K562 (cell line): ENCODE measurements at regions not wholly inside any gene's neighbourhood (a gene's known extent, or its start where the extent isn't known, plus 50 kb on each side); places are given as distances from the start of the nearest gene placed in this dataset.
"Not testable (repeated sequence)": the region's sequence is repeated elsewhere in the genome, so short reads cannot be mapped to it uniquely, and the experiment has no call there.

ENCODE experiments used
- ATAC-seq: fragments of 200-7000 bp; cut with Tn5 transposase; 3 replicates; pipeline ENCODE4 v1.9.1; 2020; ENCODE audit warnings: moderate library complexity
- BruUV-seq: library from RNA; stranded (reverse); fragments of 400-500 nt; replicated peaks from 2 replicates; lab custom pipeline; 2021; lab: Mats Ljungman, UMichigan
- CTCF ChIA-PET: fragments of 300-600 bp; formaldehyde crosslinking; extraction: SDS; loops from one replicate; lab custom pipeline; 2021; ENCODE audit warnings: low intra/inter-chr PET ratio; lab: Yijun Ruan, JAX
- POLR2A ChIA-PET: fragments of 300-600, 350-650 bp; sonication (Branson Sonifier 250); formaldehyde crosslinking; extraction: SDS; loops from one replicate; lab custom pipeline; 2021; ENCODE audit warnings: antibody characterized with exemption, inconsistent platforms; lab: Yijun Ruan, JAX
- DNase-seq, 4 experiments: peaks; one replicate each; pipeline versions ENCODE4 v3.0.0 to v3.0.0-alpha.2; 2011 to 2018; ENCODE audit warnings: low spot score in 3 of 4, mixed read lengths in 3 of 4; ENCODE audit errors: extremely low read depth in 1 of 4
- FAIRE-seq: peaks from 2 replicates; lab custom pipeline; 2011; peaks lifted over from hg19 to GRCh38; lab: Jason Lieb, UNC
- H2AFZ ChIP-seq: 2 replicates; pipeline ENCODE4 v1.6.0; 2011; ENCODE audit warnings: low read depth, low read length, control low read depth, inconsistent platforms
- H3K27ac ChIP-seq: fragments of 200-600 bp; 3 replicates; pipeline ENCODE4 v1.8.0; 2011; ENCODE audit warnings: low read depth, mild to moderate bottlenecking, control low read depth, inconsistent platforms, low read length, moderate library complexity, mixed read lengths; ENCODE audit errors: extremely low read depth
- H3K27me3 ChIP-seq, 2 experiments: fragments of 300-600 bp in 1 of 2; 2 replicates in 1 of 2; 3 replicates in 1 of 2; pipeline versions ENCODE4 v1.6.0 to v1.8.0; 2011; ENCODE audit warnings: inconsistent platforms in 2 of 2, low read length in 2 of 2, mild to moderate bottlenecking in 1 of 2, mixed read lengths in 1 of 2, moderate library complexity in 1 of 2; ENCODE audit not compliant: control insufficient read depth in 2 of 2, insufficient read depth in 2 of 2
- H3K36me3 ChIP-seq: fragments of 300-600 bp; 3 replicates; pipeline ENCODE4 v1.8.0; 2011; ENCODE audit warnings: mild to moderate bottlenecking, low read length, inconsistent platforms; ENCODE audit not compliant: control insufficient read depth, insufficient read depth
- H3K4me1 ChIP-seq, 2 experiments: fragments of 200-600 bp in 1 of 2; replicated peaks in 1 of 2; 2 replicates in 1 of 2; 3 replicates in 1 of 2; pipeline versions ENCODE4 v1.5.1 to v1.8.0; 2011; ENCODE audit warnings: inconsistent platforms in 2 of 2, low read length in 2 of 2, mild to moderate bottlenecking in 1 of 2, mixed read lengths in 1 of 2, moderate library complexity in 1 of 2; ENCODE audit not compliant: control insufficient read depth in 2 of 2, insufficient read depth in 2 of 2
- H3K4me2 ChIP-seq: 2 replicates; pipeline ENCODE4 v1.6.1; 2011; ENCODE audit warnings: low read length, control low read depth, inconsistent platforms, mixed read lengths; ENCODE audit not compliant: insufficient read depth
- H3K4me3 ChIP-seq: fragments of 200-600 bp; sonication (generic), shearing (Covaris generic); 2 replicates; pipeline ENCODE4 v1.5.1; 2016; ENCODE audit warnings: control low read depth, inconsistent platforms
- H3K79me2 ChIP-seq: fragments of 200-600 bp; 3 replicates; pipeline ENCODE4 v1.8.0; 2011; ENCODE audit warnings: low read length, inconsistent platforms; ENCODE audit not compliant: control insufficient read depth, insufficient read depth
- H3K9ac ChIP-seq, 2 experiments: 2 replicates each; pipeline versions ENCODE4 v1.6.0 to v1.6.1; 2011; ENCODE audit warnings: low read depth in 2 of 2, low read length in 2 of 2, control low read depth in 1 of 2, inconsistent platforms in 1 of 2, mild to moderate bottlenecking in 1 of 2, mixed read lengths in 1 of 2; ENCODE audit not compliant: insufficient read depth in 1 of 2
- H3K9me1 ChIP-seq: one replicate; pipeline ENCODE4 v1.6.0; 2011; ENCODE audit warnings: inconsistent platforms, mild to moderate bottlenecking, low read length, moderate library complexity; ENCODE audit not compliant: control insufficient read depth, insufficient read depth
- H3K9me3 ChIP-seq: replicated peaks from 2 replicates; pipeline ENCODE4 v1.5.1; 2011; ENCODE audit warnings: low read depth, low read length, inconsistent platforms; ENCODE audit not compliant: control insufficient read depth, insufficient read depth
- H4K20me1 ChIP-seq: replicated peaks from 2 replicates; pipeline ENCODE4 v1.6.1; 2011; ENCODE audit warnings: low read length, inconsistent platforms, mixed read lengths; ENCODE audit not compliant: control insufficient read depth, insufficient read depth
- ATF3 ChIP-seq, 2 experiments: fragments of 450-650 bp in 1 of 2; sonication (generic) in 1 of 2; formaldehyde crosslinking in 1 of 2; IDR thresholded peaks in 1 of 2; conservative IDR thresholded peaks in 1 of 2; 2 replicates each; pipeline versions ENCODE4 v1.6.1 to v1.8.1; 2016 to 2023; ENCODE audit warnings: mild to moderate bottlenecking in 2 of 2, moderate library complexity in 2 of 2, inconsistent platforms in 1 of 2, missing genetic modification reagents in 1 of 2
- CEBPB ChIP-seq: fragments of 450-650 bp; IDR thresholded peaks from 2 replicates; pipeline ENCODE4 v1.6.1; 2016; ENCODE audit warnings: missing genetic modification characterization, missing compliant biosample characterization
- CEBPG ChIP-seq, 3 experiments: fragments of 200-800 bp in 1 of 3; sonication (Bioruptor generic) in 1 of 3; sonication (generic) in 1 of 3; formaldehyde crosslinking in 1 of 3; IDR thresholded peaks in 2 of 3; conservative IDR thresholded peaks in 1 of 3; 2 replicates each; pipeline versions ENCODE4 v1.6.1 to v1.8.0; 2016 to 2022; ENCODE audit warnings: missing compliant biosample characterization in 2 of 3, missing genetic modification characterization in 2 of 3, mild to moderate bottlenecking in 1 of 3, missing genetic modification reagents in 1 of 3
- FOXK1 ChIP-seq: sonication (generic); formaldehyde crosslinking; IDR thresholded peaks from 2 replicates; pipeline ENCODE4 v1.8.0; 2022; ENCODE audit warnings: missing genetic modification reagents, mild to moderate bottlenecking, borderline replicate concordance
- FOXP1 ChIP-seq: sonication (generic); formaldehyde crosslinking; IDR thresholded peaks from 2 replicates; pipeline ENCODE4 v1.8.0; 2022; ENCODE audit warnings: mild to moderate bottlenecking, missing genetic modification reagents
- HNRNPH1 ChIP-seq: fragments of 200-400 bp; formaldehyde crosslinking; optimal IDR thresholded peaks from 2 replicates; pipeline ENCODE3; 2017; ENCODE audit warnings: low read depth, mild to moderate bottlenecking, low read length, moderate library complexity
- NFYB ChIP-seq: IDR thresholded peaks from 2 replicates; pipeline ENCODE4 v1.6.1; 2011; ENCODE audit warnings: mild to moderate bottlenecking, moderate library complexity; ENCODE audit not compliant: insufficient read length; ENCODE audit errors: extremely low read depth
- PHF8 ChIP-seq: fragments of 200-600 bp; sonication (generic); IDR thresholded peaks from 2 replicates; pipeline ENCODE4 v1.6.1; 2012; ENCODE audit warnings: mixed run types, mild to moderate bottlenecking, inconsistent platforms, low read length, moderate library complexity, borderline replicate concordance
- SMARCB1 ChIP-seq: IDR thresholded peaks from 2 replicates; pipeline ENCODE4 v1.6.1; 2011; ENCODE audit warnings: improper control_type of control experiment, low read depth; ENCODE audit not compliant: insufficient read length
- ZEB2 ChIP-seq: fragments of 450-650 bp; IDR thresholded peaks from 2 replicates; pipeline ENCODE4 v1.6.1; 2016
- ZKSCAN3 ChIP-seq: fragments of 250-450 bp; sonication (Bioruptor Pico); IDR thresholded peaks from 2 replicates; pipeline ENCODE4 v1.4.0; 2020
- ZNF124 ChIP-seq: sonication (generic); formaldehyde crosslinking; IDR thresholded peaks from 2 replicates; pipeline ENCODE4 v1.8.1; 2022; ENCODE audit warnings: missing genetic modification reagents
- ZNF79 ChIP-seq: fragments of 250-450 bp; sonication (Bioruptor Pico); IDR thresholded peaks from 2 replicates; pipeline ENCODE4 v1.4.0; 2020; ENCODE audit warnings: low read depth, mild to moderate bottlenecking, moderate library complexity
- WGBS: fragments of 100-300 bp; shearing (Covaris generic); methylation state at CpG from one replicate; pipeline ENCODE4 v1.1.6; 2016; ENCODE audit warnings: low coverage, mixed read lengths; ENCODE audit not compliant: insufficient coverage; ENCODE audit errors: missing lambda C conversion rate; 5-methylcytosine and 5-hydroxymethylcytosine counted together
- in situ Hi-C: fragments of 300-500 bp; cut with MboI; formaldehyde crosslinking; loops from 4 replicates; pipeline ENCODE4 v1.15.0; 2018; ENCODE audit warnings: inconsistent platforms, mixed read lengths
- intact Hi-C: fragments of 100-400 bp; cut with micrococcal nuclease; formaldehyde crosslinking; loops from 2 replicates; pipeline ENCODE4 v1.14.2; 2022
- TF ChIP-seq, protein P1 (sequence below): sonication (generic); formaldehyde crosslinking; IDR thresholded peaks from 2 replicates; pipeline ENCODE4 v1.9.0; 2022; ENCODE audit warnings: mild to moderate bottlenecking, missing genetic modification reagents
- TF ChIP-seq, protein P2 (sequence below): fragments of 450-650 bp; formaldehyde crosslinking; IDR thresholded peaks from 2 replicates; pipeline ENCODE4 v1.4.0; 2022; ENCODE audit warnings: missing genetic modification characterization

DNA sequence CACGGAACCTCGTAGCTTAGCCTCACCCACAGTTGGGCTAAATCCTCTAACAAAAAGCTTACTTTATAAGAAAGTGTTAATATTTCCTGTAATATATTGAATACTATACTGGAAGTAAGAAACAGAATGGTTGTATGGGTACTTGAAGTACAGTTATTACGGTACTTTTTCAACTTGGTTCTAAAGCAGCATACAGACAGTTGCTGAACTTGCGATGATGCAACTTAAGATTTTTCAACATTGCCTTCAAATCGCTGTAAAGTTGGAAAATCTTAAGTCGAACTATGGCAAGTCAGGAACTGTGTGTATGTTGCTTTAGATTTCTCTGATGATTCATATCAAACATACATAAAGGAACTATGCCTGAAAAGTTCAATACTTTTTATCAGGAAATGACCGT, 204.4 kb upstream of the C2CD4B start:
- ATAC-seq: no peak
- H3K9me1 ChIP-seq: no peaks in the 10 kb centered on the region
- no peak overlapping the region for H3K4me3 ChIP-seq
- intact Hi-C loops (no loop called here), in situ Hi-C loops (no loop called here)
- no peak overlapping the region for H3K27ac ChIP-seq
- H3K9me3 ChIP-seq: no peaks in the 10 kb centered on the region
- H3K27me3 ChIP-seq: peaks cover 2 to 7% of the 10 kb centered on the region in 2 experiments; a peak in 3 of 5 replicates
- WGBS: 3% methylated on average over 7 of the region's 7 CpGs
- TF ChIP-seq ZNF79 (CRISPR knock-in tag) (no peak), HNRNPH1 (no peak), ATF3 (IDR thresholded peaks at IDR 0.05) (peak; percentile 66), ATF3 (CRISPR knock-in tag; conservative IDR thresholded peaks at IDR 0.05) (no peak), CEBPG (CRISPR knock-in tag; IDR thresholded peaks at IDR 0.05) (no peak), CEBPG (tag; conservative IDR thresholded peaks at IDR 0.05 in 1 of 2, IDR thresholded peaks at IDR 0.05 in 1 of 2) (peak; percentile 39 to 66), CEBPB (tag) (peak; percentile 31; the same call in 1 of the 2 replicates), ZEB2 (no peak), FOXP1 (CRISPR knock-in tag) (no peak), ZKSCAN3 (no peak), NFYB (no peak), ZNF124 (CRISPR knock-in tag) (no peak), FOXK1 (CRISPR knock-in tag) (no peak), SMARCB1 (no peak), PHF8 (no peak)
- TF ChIP-seq, protein P1, sequence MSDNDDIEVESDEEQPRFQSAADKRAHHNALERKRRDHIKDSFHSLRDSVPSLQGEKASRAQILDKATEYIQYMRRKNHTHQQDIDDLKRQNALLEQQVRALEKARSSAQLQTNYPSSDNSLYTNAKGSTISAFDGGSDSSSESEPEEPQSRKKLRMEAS (CRISPR knock-in tag): no peak
- TF ChIP-seq, protein P2, sequence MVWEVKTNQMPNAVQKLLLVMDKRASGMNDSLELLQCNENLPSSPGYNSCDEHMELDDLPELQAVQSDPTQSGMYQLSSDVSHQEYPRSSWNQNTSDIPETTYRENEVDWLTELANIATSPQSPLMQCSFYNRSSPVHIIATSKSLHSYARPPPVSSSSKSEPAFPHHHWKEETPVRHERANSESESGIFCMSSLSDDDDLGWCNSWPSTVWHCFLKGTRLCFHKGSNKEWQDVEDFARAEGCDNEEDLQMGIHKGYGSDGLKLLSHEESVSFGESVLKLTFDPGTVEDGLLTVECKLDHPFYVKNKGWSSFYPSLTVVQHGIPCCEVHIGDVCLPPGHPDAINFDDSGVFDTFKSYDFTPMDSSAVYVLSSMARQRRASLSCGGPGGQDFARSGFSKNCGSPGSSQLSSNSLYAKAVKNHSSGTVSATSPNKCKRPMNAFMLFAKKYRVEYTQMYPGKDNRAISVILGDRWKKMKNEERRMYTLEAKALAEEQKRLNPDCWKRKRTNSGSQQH (CRISPR knock-in tag): no peak
- no peak overlapping the region for H3K4me2 ChIP-seq
- FAIRE-seq: no peak
- no peaks in the 10 kb centered on the region for H3K79me2 ChIP-seq
- H4K20me1 ChIP-seq: no peaks in the 10 kb centered on the region
- DNase-seq: no peak
- BruUV-seq: no TSS peak
- H3K4me1 ChIP-seq: no peaks in the 10 kb centered on the region
- no peak overlapping the region for H2AFZ ChIP-seq
- CTCF ChIA-PET: no interaction called here
- POLR2A ChIA-PET: no interaction called here
- no peaks in the 10 kb centered on the region for H3K36me3 ChIP-seq
- no peak overlapping the region for H3K9ac ChIP-seq

GRCh38 chr15:62371683-62372082, 206.6 kb upstream of the C2CD4B start:
- 0% methylated on average over 4 of the region's 4 CpGs for whole genome bisulfite sequencing
- POLR2A ChIA-PET, H3K4me2 ChIP-seq, H3K27ac ChIP-seq, H3K36me3 ChIP-seq, H2AFZ ChIP-seq, ATAC-seq, H3K9me1 ChIP-seq, H3K4me3 ChIP-seq, H3K79me2 ChIP-seq, H3K27me3 ChIP-seq, H3K4me1 ChIP-seq, H4K20me1 ChIP-seq, DNase-seq, in situ Hi-C loops, FAIRE-seq, H3K9ac ChIP-seq, BruUV-seq, intact Hi-C loops, CTCF ChIA-PET, H3K9me3 ChIP-seq: not testable (repeated sequence)
